ENCODE measurements at regions not wholly inside any gene's neighbourhood (a gene's known extent, or its start where the extent isn't known, plus 50 kb on each side); places are given as distances from the start of the nearest gene placed in this dataset.

DNA sequence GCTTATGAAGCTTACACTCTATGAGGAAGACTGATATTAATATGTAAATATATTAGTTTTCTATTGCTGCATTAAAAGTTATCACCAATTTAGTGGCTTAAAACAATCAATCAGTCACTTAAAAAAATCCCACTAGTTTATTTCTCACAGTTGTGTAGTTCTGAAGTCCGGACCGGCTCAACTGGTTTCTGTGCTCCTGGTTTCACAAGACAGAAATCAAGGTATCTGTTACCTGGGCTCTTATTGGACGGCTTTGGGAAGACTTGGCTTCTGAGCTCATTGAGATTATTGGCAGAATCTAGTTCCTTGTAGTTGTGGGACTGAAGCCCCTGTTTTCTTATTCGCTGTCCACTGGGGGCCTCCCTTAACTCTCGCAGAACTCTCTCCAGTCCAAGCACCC lies 343.0 kb downstream of the RAB38 start:
- TF ChIP-seq CTCF (IDR thresholded peaks at IDR 0.05) = no peak
- no peak for DNase-seq (ENCODE audit: low spot score)
- ATAC-seq (ENCODE audit: low FRiP score) = no peak

- TF ChIP-seq CTCF (IDR thresholded peaks at IDR 0.05) = no peak
- ATAC-seq (ENCODE audit: low FRiP score) (no peak), DNase-seq (ENCODE audit: low spot score) (no peak)
Measured at GRCh38 chr11:87820011-87820410, 355.2 kb downstream of the RAB38 start.

- DNase-seq (ENCODE audit: low spot score) (no peak), ATAC-seq (ENCODE audit: low FRiP score) (no peak)
- TF ChIP-seq CTCF (IDR thresholded peaks at IDR 0.05) = no peak
Measured at GRCh38 chr11:87819151-87819550, 356.1 kb downstream of the RAB38 start.

DNA sequence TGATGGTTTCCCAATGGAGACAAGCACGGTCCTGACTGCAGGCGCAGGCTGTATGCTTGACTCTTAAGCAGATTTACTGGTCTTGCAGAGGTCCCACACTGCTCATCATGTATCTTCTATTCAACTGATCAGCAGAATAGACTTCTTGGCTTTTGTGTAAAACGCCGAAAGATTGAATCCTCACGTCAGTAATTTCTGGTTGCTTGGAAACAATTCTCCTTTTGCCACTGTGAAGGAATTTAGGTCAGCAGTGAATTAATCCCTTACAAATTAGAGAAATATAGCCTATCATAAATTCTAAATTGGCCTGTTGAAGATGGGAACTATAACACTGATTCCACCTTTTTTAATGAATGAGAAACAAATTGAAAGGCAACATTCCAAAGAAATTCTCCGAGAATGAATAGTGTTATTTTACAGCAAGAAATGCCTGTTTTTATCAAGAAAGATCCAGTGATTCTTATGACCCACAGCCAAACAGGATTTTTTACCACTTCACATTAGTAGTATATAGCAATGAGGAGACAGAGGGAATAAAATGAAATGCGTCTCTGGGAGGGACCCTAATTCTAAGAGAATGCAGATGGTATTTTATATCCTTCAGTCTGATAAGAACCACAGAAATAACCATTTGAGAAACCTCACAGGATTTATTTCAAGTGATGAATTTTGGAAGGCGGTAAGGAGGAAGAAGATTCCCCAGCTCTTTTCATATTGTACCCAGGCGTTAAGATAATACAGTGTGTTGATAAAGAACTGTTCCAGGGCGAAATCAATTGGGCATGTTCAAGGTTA lies 362.5 kb downstream of the RAB38 start:
- no peak for TF ChIP-seq CTCF (IDR thresholded peaks at IDR 0.05)
- DNase-seq (ENCODE audit: low spot score) = no peak
- ATAC-seq (ENCODE audit: low FRiP score) = no peak

- ATAC-seq (ENCODE audit: low FRiP score) = no peak
Measured at GRCh38 chr11:87810486-87810885, 364.8 kb downstream of the RAB38 start.

DNA sequence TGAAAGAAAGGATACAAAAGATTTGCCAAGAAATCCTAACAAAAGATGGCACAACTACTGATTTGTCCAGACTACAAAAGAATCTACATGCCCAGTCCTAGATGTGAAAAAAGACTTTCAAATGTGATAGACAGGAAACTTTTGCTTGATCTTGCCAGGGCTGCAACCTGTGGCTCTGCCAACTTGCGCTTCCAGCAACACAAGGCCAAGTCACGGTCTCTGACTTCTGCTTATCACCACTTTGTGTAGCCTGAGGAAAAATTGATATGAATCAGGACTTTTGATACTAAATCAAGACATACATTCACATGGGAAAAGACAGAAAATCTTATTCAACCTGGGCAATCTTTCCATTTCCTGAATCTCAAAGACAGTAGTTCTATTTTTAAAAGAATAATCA lies 366.0 kb downstream of the RAB38 start:
- no peak for TF ChIP-seq CTCF (IDR thresholded peaks at IDR 0.05)
- DNase-seq (ENCODE audit: low spot score) = no peak
- no peak for ATAC-seq (ENCODE audit: low FRiP score)

More at GRCh38 chr11:87810486-87810885, 364.8 kb downstream of the RAB38 start:
- TF ChIP-seq CTCF (IDR thresholded peaks at IDR 0.05) = no peak
- no peak for DNase-seq (ENCODE audit: low spot score)

DNA sequence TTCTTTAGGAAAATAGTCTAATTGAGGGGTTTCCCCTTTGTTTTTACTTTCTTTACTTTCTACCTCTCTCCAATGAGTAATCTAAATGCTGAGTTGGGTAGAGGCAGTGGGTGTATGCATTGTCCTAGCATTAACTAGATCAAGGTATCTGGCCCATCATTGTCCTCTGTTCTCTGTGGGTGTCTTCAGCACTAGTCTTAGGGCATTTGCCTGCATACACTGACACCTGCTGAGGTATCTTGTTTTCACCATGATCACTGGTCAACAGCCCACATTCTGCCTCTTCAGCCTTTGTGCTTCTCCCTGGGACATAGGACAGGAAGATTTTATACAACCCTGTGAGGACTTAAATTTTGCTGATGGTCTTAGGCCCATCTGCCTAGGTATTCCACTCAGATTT lies 371.1 kb downstream of the RAB38 start:
- TF ChIP-seq CTCF (IDR thresholded peaks at IDR 0.05) = no peak
- ATAC-seq (ENCODE audit: low FRiP score) = no peak
- DNase-seq (ENCODE audit: low spot score) = no peak
